Kasumi-1 (cell line): ENCODE measurements at regions not wholly inside any gene's neighbourhood (a gene's known extent, or its start where the extent isn't known, plus 50 kb on each side); places are given as distances from the start of the nearest gene placed in this dataset.
"Not testable (repeated sequence)": the region's sequence is repeated elsewhere in the genome, so short reads cannot be mapped to it uniquely, and the experiment has no call there.

ENCODE experiments used
- DNase-seq, 2 experiments: peaks; one replicate each; lab custom pipeline; 2025; lab: John Stamatoyannopoulos, UW

- DNase-seq = no peak
These were observed 91.9 kb upstream of the BCL2L14 start for GRCh38 chr12:11978726-11979384.

- DNase-seq = no peak
These were observed 90.6 kb upstream of the BCL2L14 start for GRCh38 chr12:11980115-11980514.

GRCh38 chr12:11981121-11981733, 89.5 kb upstream of the BCL2L14 start:
- peak; percentile 20 to 34 for DNase-seq

GRCh38 chr12:11984417-11984816, 86.3 kb upstream of the BCL2L14 start:
- no peak for DNase-seq

- no peak for DNase-seq
These were observed 84.6 kb upstream of the BCL2L14 start for GRCh38 chr12:11986165-11986564.

GRCh38 chr12:11987901-11988300, 82.8 kb upstream of the BCL2L14 start:
- no peak for DNase-seq

GRCh38 chr12:11991604-11992003, 79.1 kb upstream of the BCL2L14 start:
- DNase-seq = no peak

- no peak for DNase-seq
These were observed 78.2 kb upstream of the BCL2L14 start for GRCh38 chr12:11992515-11992914.

- not testable (repeated sequence) for DNase-seq
These were observed 72.3 kb upstream of the BCL2L14 start for GRCh38 chr12:11998307-11998943.

GRCh38 chr12:11998944-11999315, 71.8 kb upstream of the BCL2L14 start:
- no peak for DNase-seq

GRCh38 chr12:12003609-12004008, 67.1 kb upstream of the BCL2L14 start:
- no peak for DNase-seq

- DNase-seq = no peak
These were observed 66.2 kb upstream of the BCL2L14 start for GRCh38 chr12:12004524-12004923.

GRCh38 chr12:12007001-12007712, 63.6 kb upstream of the BCL2L14 start:
- no peak for DNase-seq

GRCh38 chr12:12007713-12008231, 63.0 kb upstream of the BCL2L14 start:
- no peak for DNase-seq

GRCh38 chr12:12008232-12008850, 62.4 kb upstream of the BCL2L14 start:
- DNase-seq = peak in 1 of 2 experiments; percentile 10

GRCh38 chr12:12008931-12009611, 61.7 kb upstream of the BCL2L14 start:
- peak; percentile 48 to 63 for DNase-seq

GRCh38 chr12:12009749-12010276, 60.9 kb upstream of the BCL2L14 start:
- not testable (repeated sequence) for DNase-seq

GRCh38 chr12:12010277-12011039, 60.3 kb upstream of the BCL2L14 start:
- DNase-seq = peak; percentile 89 to 98

- no peak for DNase-seq
These were observed 58.9 kb upstream of the BCL2L14 start for GRCh38 chr12:12011880-12012260.

GRCh38 chr12:12015073-12015685, 55.6 kb upstream of the BCL2L14 start:
- DNase-seq = no peak
